GM19397 (cell line): ENCODE measurements at regions not wholly inside any gene's neighbourhood (a gene's known extent, or its start where the extent isn't known, plus 50 kb on each side); places are given as distances from the start of the nearest gene placed in this dataset.
"Not testable (repeated sequence)": the region's sequence is repeated elsewhere in the genome, so short reads cannot be mapped to it uniquely, and the experiment has no call there.

Experiments
- ATAC-seq: cut with Tn5 transposase; IDR thresholded peaks from one replicate; pipeline ENCODE4 v1.9.1; 2021; ENCODE audit warnings: mild to moderate bottlenecking, moderate library complexity; ENCODE audit not compliant: unreplicated experiment

DNA sequence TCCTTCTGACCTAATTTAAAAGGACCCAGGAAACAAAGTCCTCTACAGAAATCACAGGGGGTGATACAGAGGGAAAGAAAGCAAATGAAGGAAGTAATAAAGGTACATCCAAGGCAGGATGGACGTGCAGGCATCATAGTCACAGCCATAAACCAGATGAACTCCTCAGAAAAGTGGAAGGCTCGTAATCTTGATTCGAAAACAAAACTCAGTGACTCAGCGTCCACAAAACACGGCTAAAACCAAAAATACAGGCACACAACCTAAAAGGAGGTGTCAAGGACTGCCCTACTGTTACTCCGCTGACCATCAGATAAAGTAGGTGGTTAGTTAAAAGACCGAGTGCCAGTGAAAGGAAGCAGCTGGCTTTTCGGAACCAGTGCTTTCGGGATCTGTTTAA is 81.5 kb downstream of the TRIM69 start:
- ATAC-seq: not testable (repeated sequence)

DNA sequence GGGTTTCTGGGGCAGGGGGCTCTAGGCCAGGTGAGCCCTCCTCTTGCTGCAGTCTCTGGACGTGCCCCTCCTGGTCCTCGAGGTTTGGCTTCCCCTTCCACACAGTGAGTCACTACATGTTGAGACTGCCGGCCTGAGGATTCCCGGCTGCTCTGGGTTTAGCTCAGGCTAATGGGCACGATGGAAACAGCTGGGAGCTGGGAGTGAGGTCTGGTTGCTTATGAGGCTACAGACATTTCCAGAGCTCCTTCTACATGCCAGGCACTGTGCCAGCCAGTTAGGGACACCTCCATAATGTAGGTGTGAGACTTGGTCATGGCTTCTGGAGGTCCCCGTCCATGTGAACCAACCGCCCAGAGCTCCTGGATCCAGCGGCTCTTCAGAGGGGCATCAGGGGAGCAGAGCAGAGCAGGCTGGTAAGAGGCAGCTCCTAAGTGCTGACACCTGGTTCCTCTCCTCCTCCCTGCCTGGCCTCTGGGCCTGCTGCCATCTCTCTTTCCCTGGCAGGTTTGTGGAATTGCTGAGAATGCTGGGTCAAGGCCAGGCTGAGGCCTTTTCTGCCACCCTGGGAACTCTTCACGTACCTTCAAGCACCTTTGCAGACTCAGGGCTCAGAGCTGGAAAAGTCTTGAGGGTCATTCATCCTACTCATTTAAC is 83.1 kb downstream of the TRIM69 start:
- not testable (repeated sequence) for ATAC-seq

DNA sequence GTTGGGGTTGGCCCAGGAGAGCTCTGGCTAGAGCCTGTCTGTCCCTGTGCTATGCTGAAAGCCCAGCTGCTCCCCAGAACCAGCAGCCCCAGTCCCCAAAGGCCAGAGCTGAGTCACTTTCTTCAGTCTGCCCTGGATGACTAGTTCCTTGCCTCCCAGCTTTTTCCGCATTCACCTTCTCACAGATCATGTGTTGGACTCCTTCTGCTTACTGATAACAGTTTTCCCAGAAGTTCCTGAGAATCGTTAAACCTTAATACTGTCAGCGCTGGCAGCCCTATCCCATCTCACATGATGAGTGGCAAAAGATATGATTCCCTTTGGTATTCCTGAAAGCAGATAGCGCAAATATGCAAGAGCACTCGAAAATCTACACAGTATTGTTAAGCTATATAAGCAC is 84.2 kb downstream of the TRIM69 start:
- ATAC-seq: not testable (repeated sequence)

GRCh38 chr15:44820967-44821366 is 84.6 kb downstream of the TRIM69 start:
- ATAC-seq: not testable (repeated sequence)

GRCh38 chr15:44824277-44825145 is 88.2 kb downstream of the TRIM69 start:
- ATAC-seq: not testable (repeated sequence)

DNA sequence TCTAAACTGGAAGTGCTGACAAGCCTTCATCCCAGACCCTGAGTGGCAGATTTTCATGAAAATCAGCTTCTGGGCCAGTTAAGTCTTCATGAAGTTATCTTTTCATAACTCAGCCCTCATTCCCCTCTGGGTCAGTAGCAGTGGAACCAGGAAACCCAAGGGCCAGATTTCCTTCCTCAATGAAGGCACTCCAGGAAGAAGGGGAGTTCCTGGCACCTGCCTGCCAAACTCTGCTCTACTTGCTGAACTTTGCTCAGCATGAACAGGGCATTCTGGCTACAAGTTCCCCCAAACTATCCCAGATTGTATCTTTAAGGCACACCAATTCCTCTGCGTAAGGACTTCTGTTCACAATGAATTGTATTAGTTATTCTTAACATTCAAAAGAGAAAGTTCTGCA is 90.3 kb downstream of the TRIM69 start:
- ATAC-seq: not testable (repeated sequence)

- ATAC-seq: not testable (repeated sequence)
Observed at GRCh38 chr15:44828229-44828914, 92.0 kb downstream of the TRIM69 start.

- ATAC-seq: not testable (repeated sequence)
Observed at GRCh38 chr15:44829150-44829549, 92.8 kb downstream of the TRIM69 start.

DNA sequence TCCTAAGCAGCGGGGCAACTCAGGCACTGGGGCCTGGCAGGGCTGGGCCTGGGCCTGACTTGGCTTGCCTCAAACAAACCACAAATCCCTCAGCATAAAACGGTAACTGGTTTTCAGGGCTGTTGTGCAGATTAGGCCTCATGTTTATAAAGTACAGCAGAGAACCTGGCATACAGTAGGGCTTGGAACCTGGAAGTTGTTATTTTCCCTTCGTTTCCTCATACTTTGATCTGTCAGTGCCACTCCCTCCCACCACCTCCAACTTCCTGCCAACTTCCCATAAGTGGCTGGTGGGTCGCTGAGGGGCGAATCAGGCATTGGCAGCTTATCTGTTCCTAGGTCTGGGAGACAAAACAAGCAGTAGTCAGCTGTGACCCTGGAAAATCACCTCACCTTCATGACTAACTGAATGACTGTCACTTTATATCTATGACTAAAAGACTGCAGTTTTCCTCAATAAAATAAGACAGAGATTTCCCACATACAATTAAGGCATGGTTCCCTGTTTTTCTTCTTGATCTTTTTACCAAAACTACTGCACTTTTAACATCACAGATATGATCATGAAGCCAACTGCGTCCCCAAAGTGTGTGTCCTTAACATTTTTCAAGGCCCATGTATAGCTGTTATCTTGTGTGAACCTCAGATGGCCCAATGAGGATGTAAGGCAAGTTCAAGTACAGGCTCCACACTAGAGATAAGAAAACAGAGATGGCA is 94.5 kb downstream of the TRIM69 start:
- ATAC-seq: not testable (repeated sequence)

DNA sequence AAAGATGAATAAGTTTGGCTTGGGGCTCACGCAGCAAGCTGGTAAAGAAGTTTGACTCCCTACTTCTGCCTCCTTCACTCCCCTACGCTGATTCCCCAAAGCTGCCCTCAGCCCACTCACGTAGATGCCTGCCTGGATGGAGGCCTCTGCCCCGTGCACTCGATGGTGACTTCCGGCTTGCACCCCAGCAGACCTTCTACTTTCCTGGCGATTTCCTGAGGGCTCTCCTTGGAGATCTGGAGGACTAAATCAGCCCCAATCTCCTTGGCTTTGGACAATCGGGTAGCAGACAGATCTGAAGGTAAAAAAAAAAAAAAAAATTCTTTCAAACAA is 95.0 kb downstream of the TRIM69 start:
- ATAC-seq: not testable (repeated sequence)

DNA sequence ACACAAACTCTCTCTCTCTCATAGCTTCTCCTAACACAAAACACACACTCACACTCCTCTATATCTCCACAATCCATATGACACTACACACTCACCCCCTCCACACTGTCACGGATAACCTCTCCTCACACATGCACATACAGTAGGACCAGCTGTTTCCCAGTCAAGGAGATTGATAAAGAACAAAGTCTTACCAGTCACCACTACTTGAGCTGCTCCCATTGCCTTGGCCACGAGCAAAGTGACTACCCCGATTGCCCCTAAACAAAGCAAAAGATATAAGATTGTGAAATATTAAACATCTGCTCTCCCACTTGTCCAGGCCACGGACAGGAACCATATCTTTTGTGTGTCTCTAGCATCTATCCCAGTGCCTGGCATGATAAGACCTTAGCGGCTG is 95.8 kb downstream of the TRIM69 start:
- ATAC-seq: not testable (repeated sequence)

DNA sequence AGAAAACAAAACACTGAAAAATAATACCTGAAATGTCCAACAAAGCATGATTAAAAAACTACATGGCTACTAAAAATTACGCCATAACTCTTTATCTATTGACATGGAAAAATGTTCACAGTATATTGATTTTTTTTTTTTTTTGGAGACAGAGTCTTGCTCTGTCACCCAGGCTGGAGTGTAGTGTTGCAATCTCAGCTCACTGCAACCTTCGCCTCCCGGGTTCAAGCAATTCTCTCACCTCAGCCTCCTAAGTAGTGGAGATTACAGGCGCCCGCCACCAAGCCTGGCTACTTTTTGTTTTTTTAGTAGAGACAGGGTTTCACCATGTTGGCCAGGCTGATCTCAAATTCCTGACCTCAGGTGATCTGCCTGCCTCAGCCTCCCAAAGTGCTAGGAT is 96.8 kb downstream of the TRIM69 start:
- not testable (repeated sequence) for ATAC-seq

- not testable (repeated sequence) for ATAC-seq
Observed at GRCh38 chr15:44833761-44834160, 97.4 kb downstream of the TRIM69 start.

GRCh38 chr15:44835082-44835481 is 98.8 kb downstream of the TRIM69 start:
- ATAC-seq: not testable (repeated sequence)

- ATAC-seq: no peak
Observed at GRCh38 chr15:44836094-44836493, 99.8 kb downstream of the TRIM69 start.

DNA sequence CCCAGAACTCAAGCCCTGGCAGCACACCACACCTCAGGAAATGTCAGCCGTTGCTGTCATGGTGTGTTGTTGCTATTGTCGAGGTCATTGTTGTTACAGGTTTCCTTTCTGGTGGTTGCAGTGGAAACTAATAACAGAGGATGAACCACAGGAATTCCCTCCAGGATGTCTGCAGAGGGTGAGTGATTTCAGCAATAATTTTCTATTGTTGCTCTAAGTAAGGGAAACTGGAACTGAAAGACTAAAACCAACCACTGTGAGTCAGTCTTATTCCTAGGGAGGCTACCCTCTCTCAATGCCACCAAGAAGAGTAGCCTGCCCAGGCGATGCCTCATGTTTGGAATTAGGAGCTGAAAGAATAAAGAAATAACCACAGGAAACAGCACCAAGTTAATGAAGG is 102.6 kb downstream of the TRIM69 start:
- ATAC-seq: not testable (repeated sequence)

DNA sequence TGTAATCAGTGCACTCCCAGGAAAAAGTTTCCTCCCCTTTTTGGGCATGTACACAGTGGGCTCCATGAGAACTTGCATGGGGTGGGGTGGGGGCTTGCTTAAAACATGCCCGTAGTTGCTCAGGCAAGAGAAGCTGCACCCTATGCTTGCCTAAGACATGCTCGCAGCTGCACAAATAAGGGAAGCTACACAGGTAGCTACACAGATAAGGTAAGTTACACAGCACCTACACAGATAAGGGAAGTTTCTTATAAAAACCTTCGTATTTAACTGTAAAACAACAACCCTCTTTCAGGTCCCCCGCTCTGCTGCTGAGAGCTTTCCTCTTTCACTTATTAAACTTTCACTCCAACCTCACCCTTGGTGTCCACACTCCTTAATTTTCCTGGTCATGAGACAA is 105.4 kb downstream of the TRIM69 start:
- ATAC-seq: not testable (repeated sequence)

- ATAC-seq: not testable (repeated sequence)
Observed at GRCh38 chr15:44842883-44843282, 106.6 kb downstream of the TRIM69 start.

DNA sequence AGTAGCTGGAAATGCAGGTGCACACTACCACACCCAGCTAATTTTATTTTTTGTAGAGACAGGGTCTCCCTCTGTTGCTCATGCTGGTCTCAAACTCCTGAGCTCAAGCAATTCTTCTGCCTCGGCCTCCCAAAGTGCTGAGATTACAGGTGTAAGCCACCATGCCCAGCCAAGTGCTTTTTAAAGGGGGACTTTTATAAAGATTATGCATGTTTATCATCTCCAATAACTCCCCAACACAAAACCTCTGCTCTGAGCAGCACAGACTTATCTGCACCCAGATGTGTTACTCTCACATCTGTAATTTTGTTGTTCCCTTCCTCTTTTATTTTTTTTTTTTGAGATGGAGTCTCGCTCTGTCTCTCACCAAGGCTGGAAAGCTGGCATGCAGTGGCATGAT is 108.6 kb downstream of the TRIM69 start:
- not testable (repeated sequence) for ATAC-seq

DNA sequence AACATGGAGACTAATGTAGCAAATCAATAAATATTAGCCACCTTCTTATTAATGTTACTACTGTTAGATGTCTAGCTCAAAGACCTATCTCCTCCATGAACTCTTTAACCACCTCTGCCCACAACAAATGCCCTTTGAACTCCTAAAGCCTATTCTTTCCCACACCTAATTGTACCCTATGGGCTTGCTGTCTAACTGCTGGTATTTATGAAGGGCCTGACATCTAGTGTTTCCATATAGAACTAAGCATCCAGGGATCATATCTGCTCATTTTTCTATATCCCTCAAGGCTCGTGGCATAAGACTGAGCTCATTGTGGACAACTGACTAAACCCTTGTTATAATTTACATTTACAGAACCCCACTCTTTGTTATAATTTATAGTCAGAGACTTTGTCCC is 109.8 kb downstream of the TRIM69 start:
- ATAC-seq: not testable (repeated sequence)

DNA sequence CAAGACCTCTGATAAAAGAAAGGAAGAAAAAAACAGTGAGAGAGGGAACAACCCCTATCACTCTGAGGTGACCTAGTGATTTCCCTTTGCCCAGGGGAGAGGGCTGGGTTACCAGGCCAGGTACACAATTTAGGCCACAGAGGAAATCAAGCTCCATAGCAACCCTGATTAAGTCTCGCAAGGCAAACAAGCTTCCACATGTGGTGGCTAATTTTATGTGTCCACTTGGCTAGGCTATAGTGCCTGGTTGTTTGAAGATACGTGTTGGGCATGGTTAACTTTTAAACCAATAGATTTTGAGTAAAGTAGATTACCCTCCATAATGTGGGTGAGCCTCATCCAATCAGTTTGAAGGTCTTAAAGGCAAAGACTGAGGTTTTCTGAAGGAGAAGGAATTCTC is 108.9 kb upstream of the TERB2 start:
- ATAC-seq: not testable (repeated sequence)
